22Rv1 (cell line): ENCODE measurements at regions not wholly inside any gene's neighbourhood (a gene's known extent, or its start where the extent isn't known, plus 50 kb on each side); places are given as distances from the start of the nearest gene placed in this dataset.
"Not testable (repeated sequence)": the region's sequence is repeated elsewhere in the genome, so short reads cannot be mapped to it uniquely, and the experiment has no call there.

Experiments used
- H3K27ac ChIP-seq: fragments of 450-650 bp; 2 replicates; pipeline ENCODE4 v1.5.1; 2017
- CTCF ChIP-seq: fragments of 450-650 bp; IDR thresholded peaks from 2 replicates; pipeline ENCODE4 v1.5.1; 2017; ENCODE audit warnings: mild to moderate bottlenecking
- ZFX ChIP-seq: fragments of 450-650 bp; IDR thresholded peaks from 2 replicates; pipeline ENCODE4 v1.6.1; 2017; ENCODE audit warnings: antibody characterized with exemption, borderline replicate concordance

- H3K27ac ChIP-seq, result no peak overlapping the region
- no peak for TF ChIP-seq CTCF
- no peak for TF ChIP-seq ZFX
Measured at GRCh38 chr17:21495281-21495680, 119.1 kb downstream of the KCNJ12 start.

DNA sequence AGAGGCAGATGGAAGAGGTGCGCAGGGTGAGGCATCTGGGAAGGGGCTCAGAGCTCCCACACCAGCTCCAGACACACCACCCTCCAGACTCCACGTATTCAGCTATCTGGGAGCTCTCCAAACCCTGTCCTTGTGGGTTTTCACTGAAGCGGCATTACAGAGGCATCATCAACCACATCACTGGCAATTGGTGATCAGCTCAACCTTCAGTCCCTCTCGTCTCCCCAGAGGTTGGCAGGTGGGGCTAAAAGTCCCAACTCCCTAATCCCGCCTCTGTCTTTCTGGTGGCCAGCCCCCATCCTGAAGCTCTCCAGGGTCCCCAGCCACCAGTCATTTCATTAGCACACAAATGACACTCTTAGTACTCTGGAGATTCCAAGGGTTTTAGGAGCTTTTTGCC lies 123.9 kb downstream of the KCNJ12 start:
- H3K27ac ChIP-seq, result no peak overlapping the region
- no peak for TF ChIP-seq CTCF
- TF ChIP-seq ZFX, result no peak

DNA sequence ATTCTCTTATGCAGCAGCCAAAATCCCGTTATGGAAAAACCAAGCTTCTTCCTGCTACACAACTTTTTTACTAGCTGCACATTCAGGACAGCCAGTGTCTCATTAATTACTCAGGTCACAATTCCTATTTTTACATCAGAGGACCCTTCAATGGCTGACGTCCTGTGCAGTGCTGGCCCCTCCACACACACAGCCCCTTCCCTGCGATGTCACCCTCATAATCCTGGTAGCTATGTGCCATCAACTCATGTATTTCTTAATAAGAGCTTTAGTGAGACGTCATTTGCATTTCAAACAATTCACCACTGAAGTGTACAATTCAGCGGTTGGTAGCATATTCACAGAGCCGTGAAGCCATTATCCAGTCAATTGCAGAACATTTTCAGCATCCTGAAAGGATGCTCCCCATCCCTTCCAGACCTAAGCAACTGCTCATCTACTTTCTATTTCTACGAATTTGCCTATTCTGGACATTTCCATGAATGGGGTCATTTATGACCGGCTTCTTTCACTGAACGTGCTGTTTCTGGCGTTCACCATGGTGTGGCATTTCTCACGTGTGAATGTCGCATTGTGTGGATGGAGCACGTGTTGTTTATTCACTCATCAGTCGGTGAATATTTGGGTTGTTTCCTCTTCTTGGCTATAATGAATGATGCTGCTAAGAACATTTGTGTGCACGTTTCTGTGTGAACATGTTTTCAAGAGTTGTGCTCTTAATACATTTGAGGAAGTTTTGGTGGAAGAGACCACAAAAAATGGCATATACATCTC lies 126.0 kb downstream of the KCNJ12 start:
- not testable (repeated sequence) for H3K27ac ChIP-seq

DNA sequence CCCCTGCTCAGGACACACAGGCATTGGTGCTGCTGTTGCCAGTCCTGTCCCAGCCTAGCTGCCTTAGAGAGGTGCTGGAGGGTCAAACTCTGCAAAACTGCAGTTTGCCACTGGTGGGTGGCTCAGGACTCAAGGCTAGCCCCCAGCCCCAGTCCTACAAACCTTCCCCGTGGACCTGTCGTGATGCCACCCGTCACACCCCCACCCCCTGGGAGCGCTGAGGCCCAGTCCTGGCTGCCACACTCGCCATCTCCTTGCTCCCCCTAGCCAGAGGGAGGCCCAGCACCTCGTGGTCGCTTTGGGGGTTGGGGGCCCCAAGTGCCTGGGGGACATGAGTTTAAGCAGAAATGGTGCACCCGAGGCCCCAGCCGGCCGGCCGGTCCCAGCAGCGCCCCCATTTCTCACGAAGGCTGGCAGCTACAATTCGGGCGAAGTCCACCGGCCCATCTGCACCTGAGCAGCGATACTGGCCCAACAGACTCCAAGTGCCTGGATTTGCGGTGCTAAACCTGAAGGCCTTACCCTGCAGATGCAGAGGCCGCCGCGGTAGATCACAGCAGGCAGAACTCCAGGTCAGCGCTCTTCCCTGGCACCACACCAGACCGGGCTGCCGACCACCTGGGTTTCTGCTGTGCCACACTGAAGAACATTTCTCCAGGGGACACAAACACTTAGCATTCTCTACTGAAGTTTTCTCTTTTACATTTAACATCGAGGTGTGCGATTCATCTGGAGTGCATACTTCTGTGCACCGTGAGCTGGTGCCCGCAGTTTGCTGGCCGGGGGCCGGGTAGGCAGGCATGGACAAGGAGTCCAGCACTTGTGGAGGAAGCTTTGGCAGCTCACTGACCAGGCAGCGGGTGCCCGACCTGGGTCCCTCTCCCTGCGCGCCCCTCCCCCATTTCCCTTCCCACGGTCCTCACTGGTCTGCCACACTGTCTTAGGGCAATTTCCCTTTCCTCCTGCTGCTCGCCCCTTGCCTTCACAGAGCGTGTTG lies 130.0 kb downstream of the KCNJ12 start:
- TF ChIP-seq CTCF (no peak), ZFX (no peak)
- H3K27ac ChIP-seq, result no peak overlapping the region

DNA sequence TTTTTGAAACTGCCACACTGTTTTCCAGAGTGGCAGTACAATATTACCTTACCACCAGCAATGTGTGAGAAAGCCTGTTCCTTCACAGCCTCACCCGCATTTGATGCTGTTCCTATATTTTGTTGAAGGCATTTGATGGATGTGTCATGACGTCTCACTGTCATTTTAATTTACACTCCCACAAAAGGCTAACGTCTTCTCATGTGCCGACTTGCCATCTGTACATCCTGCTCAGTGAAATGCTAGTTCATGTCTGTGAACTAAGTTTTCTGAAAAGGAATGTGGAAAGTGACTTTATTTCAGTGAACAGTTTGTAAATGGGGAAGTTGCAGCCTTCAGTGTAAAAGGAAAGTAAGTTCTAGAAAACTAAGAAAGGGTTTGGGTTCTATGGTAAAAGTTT lies 131.6 kb downstream of the KCNJ12 start:
- not testable (repeated sequence) for H3K27ac ChIP-seq

- no peak overlapping the region for H3K27ac ChIP-seq
- TF ChIP-seq CTCF (no peak), ZFX (no peak)
Measured at GRCh38 chr17:21508211-21508610, 132.1 kb downstream of the KCNJ12 start.

DNA sequence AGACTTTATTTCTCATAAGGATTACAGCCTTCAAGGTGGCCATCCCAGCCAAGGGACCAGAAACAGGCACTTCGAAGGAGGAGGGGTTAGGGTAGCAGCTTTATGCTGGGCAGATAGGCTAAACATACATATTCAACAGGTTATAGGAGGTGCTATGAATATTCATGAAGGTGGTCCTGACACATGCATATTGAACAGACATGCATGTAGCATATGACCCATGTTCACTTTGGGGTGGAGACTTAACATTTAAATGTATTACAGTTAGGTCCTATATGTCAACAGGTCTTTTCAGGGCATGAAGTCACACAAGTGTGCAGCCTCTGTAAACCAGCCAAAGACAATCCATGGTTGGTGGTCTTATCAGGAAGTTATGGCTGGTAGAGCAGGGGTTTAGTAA lies 133.2 kb downstream of the KCNJ12 start:
- H3K27ac ChIP-seq, result not testable (repeated sequence)

DNA sequence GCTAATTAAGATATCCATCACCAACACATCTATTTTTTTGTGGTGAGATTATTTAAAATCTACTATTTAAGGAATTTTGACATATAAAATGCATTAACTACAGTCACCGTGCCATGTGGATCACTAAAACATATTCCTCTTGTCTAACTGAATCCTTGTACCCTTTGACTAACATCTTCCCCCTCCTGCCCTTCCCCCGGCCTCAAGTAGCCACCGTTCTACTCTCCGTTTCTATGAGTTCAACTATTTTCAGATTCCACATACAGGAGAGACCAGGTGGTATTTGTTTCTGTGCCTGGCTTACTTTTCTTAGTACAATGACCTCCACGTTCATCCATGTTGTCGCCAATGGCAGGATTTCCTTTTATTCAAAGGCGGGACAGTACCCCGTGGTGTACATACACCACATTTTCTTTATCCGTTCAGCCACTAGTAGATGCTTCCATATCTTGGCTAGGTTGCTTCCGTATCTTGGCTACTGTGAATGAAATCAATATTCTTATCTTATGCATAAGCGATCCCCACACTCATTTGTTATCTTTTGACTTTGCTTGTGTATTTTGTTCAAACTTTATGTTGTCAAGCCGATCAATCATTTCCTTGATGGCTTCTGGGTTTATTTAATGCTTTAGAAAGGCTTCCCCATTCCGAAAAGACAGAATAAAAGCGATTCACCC lies 134.7 kb downstream of the KCNJ12 start:
- no peak overlapping the region for H3K27ac ChIP-seq
- TF ChIP-seq ZFX, result no peak
- TF ChIP-seq CTCF, result no peak
